Midbrain (tissue), 1 donor: ENCODE measurements at regions not wholly inside any gene's neighbourhood (a gene's known extent, or its start where the extent isn't known, plus 50 kb on each side); places are given as distances from the start of the nearest gene placed in this dataset.

Experiments
- DNase-seq: peaks from one replicate; lab custom pipeline; 2025; lab: John Stamatoyannopoulos, UW

DNA sequence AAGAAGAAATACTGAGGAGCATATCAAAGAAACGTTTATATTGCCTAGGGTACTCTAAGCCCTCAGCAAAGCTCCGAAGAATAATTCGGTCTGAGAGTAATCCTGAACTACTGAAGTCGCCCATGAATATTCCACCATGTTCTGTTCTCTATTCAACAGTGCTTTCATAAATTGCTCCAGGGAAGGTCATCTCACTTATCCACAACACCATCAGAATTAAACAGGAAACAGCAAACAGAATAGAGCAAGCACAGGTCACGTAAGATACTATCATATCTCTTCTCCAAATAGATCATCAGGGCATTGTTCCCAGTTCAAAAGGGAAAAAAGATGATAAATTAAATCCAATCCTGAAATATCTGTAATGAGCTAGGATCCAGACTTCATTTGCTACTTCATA is 325.6 kb downstream of the DEPDC1B start:
- no peak for DNase-seq

DNA sequence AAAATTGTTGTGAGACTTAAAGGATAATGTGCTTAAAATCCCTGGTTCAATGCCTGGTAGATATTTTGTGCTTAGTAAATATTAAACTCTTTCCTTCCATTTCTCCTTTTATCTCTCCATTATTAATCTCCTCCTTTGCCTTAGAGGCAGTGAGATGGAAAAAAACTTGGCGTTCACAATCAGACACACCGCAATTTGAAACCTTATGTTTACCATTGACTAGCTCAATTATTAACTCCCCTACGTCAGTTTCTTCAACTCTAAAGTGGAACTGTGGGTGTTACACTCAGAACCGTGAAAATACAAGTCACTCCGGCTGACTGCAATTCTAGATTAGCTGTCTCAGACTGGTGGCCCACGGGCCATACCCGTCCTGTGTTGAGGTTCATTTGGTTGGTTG is 327.2 kb downstream of the DEPDC1B start:
- no peak for DNase-seq

DNA sequence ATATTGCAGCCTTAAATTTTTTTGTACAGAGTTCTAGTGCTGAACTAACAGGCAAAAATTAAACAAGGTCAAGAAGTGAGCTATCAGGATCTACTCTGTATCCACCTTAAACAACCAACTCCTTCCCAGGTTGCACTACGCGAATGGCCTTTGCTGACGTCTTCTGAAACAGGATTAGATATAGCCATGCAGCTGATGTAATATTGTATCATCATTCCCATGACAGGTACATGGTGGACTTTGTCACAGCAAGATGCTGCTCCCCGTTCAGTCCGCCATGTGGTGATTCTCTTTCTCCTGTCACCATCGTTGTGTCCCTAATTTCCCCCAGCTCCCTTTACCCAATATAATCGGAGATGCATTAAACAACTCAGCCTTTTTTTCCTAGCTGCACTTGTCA is 328.9 kb downstream of the DEPDC1B start:
- DNase-seq: no peak

DNA sequence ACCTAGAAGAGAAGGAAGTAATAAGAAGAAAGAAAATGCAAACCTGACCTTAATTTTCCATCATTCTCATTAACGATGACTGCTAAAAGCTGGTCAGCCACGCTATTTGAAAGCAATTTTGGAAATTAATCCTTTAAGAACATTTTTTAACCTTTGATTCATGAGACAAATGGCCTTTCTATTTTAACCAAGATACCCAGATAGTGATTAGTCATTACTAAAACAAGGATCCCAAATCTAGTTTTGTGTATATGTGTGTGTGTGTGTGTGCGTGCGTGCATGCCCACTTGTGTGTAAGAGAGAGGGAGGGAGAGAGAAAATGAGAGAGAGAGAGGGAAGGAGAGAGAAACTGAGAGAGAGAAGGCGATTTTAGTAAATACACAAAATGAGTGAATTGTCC is 329.5 kb downstream of the DEPDC1B start:
- no peak for DNase-seq

GRCh38 chr5:60369391-60369790 is 330.6 kb downstream of the DEPDC1B start:
- no peak for DNase-seq

DNA sequence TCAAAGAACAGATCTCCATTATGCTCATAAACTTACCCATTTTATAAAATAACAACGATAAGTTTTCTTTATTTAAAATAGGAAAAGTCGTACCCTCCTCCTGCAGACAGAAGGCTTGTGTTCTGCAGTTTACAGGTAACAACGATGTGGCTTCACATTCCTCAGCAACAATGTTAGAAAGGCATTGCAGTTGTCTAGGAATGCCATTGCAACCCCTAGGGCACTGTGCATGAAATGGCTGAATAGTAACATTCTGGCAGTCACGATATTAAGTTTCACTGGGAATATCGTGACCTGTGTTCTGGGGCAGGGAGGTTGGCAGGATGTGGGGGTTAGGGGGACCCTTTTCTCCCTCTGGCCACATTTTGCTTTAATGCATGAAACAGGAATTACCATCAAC is 331.9 kb downstream of the DEPDC1B start:
- DNase-seq: no peak

- DNase-seq: no peak
Measured at GRCh38 chr5:60366489-60366888, 333.5 kb downstream of the DEPDC1B start.

GRCh38 chr5:60365001-60365400 is 335.0 kb downstream of the DEPDC1B start:
- DNase-seq: no peak

- DNase-seq: no peak
Measured at GRCh38 chr5:60362158-60362557, 337.8 kb downstream of the DEPDC1B start.

DNA sequence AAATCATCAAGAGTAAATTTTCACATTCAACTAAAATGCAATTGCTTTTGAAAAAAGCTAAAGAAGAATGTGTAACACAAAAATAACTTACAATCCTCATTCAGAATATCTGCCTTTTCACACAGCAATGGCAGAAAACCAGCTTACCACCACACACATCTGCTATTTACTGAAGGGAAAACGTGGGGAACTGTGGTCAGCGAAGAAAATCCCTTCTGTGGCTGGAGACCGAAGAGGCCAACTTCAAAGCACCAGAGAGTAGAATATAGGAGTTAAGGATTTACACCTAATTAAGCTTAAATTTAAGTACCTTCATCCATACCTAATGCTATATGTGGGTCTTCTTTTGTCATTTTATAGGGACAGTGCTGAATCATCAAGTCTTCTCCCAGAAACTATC is 339.6 kb downstream of the DEPDC1B start:
- DNase-seq: no peak

GRCh38 chr5:60357302-60357701 is 342.7 kb downstream of the DEPDC1B start:
- DNase-seq: no peak

- DNase-seq: no peak
Measured at GRCh38 chr5:60356745-60357144, 343.2 kb downstream of the DEPDC1B start.

DNA sequence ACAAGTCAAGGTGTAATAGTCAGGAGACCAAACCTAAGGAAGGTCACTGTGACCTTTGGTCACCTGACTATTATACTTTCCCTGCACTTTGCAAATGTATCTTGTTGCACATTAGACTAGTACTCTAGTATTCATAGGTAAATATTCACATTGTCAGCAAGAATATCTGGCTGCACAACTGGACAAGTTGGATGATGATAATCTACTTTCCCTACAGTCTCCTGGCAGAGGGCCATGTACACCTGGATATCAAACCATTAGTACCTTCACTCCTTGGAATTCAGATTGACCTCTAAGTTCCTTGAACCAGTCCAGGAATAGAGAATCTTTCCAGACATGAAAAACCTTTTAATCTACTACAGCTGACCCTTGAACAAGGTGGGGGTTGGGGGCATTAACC is 344.8 kb downstream of the DEPDC1B start:
- DNase-seq: no peak

DNA sequence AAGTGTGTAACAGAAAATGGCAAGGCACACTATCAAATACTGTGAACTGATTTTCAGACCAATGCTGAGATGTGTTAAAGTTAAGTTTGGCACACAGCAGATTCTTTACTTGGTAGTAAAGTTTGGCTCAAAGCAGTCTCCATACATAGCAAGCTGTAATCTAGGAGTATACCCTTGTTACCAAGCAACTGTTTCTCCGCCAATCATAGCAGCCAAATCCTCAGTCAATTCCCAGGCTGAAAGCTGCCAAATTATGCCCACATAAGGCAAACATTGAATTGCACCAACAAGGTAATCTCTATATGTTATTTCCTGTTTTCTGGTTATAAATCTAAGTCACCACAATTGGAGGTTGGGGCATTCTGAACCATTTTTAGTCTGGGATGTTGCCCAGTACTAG is 345.7 kb downstream of the DEPDC1B start:
- no peak for DNase-seq

DNA sequence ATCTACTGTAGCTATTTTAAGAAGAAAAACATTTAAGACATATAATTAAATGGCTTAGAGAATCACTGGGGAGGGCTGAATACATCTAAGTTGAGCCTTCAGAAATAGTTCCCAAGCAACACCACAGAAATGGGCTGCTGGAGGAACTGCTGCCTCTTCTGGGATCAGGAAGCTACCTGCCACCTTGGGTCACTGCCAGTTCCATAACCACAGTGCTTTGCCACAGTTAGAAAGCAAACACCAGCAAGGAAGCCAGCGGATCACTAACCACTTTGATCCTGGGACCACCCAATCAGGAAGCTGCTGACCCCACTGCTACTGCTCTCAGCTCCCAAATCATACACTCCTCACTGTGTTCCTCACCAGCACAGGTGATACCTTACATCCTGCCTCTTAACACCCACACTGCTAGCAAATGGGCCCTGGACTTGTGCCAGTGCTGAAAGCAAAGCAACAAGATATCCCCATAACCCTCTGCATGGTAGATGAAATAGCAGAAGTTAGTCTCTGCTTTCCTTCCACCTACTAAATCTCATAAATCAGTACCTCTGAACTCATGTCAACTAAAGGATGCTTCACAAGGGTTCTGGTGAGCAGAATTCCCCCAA is 346.9 kb downstream of the DEPDC1B start:
- no peak for DNase-seq

- DNase-seq: no peak
Measured at GRCh38 chr5:60350794-60351193, 349.2 kb downstream of the DEPDC1B start.

DNA sequence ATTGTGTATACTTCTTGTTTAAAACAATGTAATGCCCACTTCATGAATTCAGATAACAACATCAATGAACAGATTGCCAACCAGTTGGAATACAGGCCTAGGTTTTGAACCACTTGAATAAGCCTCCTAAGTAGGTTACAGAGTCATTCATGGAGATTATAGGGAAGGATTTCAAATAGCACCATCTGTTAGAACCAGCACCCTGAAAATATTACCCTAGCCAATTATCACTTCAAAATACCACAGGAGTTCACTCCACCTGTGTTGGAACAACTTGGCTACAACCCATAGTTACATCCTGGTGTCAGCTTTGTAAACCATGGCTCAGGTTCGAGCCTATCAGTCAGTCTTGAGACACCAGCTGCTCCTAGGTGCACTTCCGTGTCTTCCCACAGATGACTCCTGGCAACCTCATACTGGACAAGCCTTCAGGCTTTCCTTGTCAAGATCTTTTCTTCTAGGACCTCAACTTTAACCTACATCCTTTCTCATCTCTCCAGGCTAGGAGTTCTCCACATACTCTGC is 350.0 kb downstream of the DEPDC1B start:
- DNase-seq: no peak

- DNase-seq: no peak
Measured at GRCh38 chr5:60346393-60346792, 353.6 kb downstream of the DEPDC1B start.

- DNase-seq: no peak
Measured at GRCh38 chr5:60343102-60343501, 356.9 kb downstream of the DEPDC1B start.

GRCh38 chr5:60340965-60341471 is 358.9 kb downstream of the DEPDC1B start:
- DNase-seq: no peak

DNA sequence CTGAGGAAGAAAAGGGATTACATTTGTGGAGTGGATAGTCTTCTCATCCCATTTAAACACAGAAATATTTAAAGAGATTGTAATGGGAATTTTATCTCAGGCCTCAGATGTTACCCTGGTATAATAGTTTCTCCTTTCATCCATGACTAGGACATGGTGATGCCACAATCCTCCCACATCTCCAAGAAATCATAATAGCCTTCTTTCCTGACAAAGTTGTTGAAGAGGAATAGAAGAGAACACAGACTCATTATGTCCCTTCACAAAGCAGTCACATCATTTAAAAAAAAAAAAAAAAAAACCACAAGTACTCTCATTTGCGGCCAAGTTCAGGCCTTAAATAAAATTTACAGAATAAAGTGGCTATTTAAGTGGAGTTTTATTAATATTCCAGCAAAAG is 359.6 kb downstream of the DEPDC1B start:
- DNase-seq: no peak

GRCh38 chr5:60339691-60340201 is 360.2 kb downstream of the DEPDC1B start:
- DNase-seq: peak; percentile 75

GRCh38 chr5:60338846-60339245 is 361.1 kb downstream of the DEPDC1B start:
- no peak for DNase-seq

DNA sequence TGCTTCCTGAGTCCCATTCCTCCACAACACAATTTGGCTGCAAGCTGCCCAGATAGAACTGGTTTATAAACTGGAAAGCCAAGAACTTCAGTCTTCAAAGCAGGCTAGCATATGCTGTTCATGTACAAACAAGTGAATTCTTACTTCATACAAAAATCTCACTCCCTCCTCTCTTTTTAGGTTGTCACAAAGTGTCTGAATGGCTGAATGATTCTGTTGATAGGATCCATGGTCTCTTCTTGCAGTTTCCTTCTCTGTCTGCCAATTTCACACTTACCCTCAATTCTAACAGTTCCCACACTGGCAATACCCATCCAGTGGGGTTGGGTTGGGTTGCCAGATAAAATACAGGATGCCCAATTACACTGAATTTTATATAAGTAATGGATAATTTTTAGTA is 363.5 kb downstream of the DEPDC1B start:
- DNase-seq: no peak
